ENCODE measurements at regions not wholly inside any gene's neighbourhood (a gene's known extent, or its start where the extent isn't known, plus 50 kb on each side); places are given as distances from the start of the nearest gene placed in this dataset.

DNA sequence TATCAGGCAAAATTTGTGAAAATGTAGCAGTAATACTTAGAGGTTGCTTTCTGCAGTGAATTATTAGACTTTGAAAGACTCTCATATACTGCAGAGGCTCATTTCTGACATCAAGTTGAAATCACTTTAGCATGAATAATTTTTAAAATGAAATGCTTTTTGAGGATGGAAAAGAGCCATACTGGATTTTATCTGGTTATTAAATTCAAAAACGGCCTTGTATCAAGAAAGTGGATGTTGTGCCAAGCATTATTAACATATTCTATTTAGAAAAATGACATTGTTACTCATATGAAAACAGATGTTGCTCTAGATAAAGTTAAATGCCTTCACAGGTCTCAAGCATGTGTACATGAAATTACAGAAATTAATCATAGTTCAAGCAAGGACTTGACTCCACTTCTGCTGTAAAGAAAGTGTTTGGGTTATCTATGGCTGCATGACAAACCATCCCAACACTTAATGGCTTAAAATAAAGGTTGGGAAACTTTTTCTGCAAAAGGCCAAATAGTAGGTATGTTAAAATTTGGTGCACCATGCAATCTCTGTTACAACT is 64.5 kb upstream of the ZNF280D start:
- no peaks in the 10 kb centered on the region; a peak in 1 of 5 replicates for H3K9me3 Mint-ChIP-seq
- Histone ChIP-seq H3K23me2 (ENCODE audit: insufficient read length, low read depth, low read length, poor library complexity, severe bottlenecking) (no peaks in the 10 kb centered on the region), H4K20me1 (ENCODE audit: control insufficient read depth, insufficient read depth, insufficient read length) (no peaks in the 10 kb centered on the region), H4K8ac (replicated peaks; ENCODE audit: insufficient read length, low read depth, low read length) (no peak overlapping the region), H3K9me3 (ENCODE audit: control insufficient read depth, low read depth, low read length) (no peaks in the 10 kb centered on the region), H3K4ac (ENCODE audit: low read depth, low read length) (no peak overlapping the region), H3T11ph (ENCODE audit: low read length) (no peak overlapping the region), H2BK20ac (ENCODE audit: low read depth, low read length, poor library complexity, severe bottlenecking) (no peak overlapping the region), H2AK5ac (ENCODE audit: insufficient read length, low read length) (no peak overlapping the region), H2BK15ac (ENCODE audit: low read depth, low read length) (no peak overlapping the region), H3K27ac (ENCODE audit: insufficient read length, low read depth, low read length) (no peak overlapping the region), H3K79me2 (ENCODE audit: insufficient read depth, low read length) (no peaks in the 10 kb centered on the region), H3K23ac (ENCODE audit: insufficient read length, low read depth, low read length) (no peak overlapping the region), H2BK12ac (ENCODE audit: insufficient read length, low read depth, low read length) (no peak overlapping the region), H3K79me1 (ENCODE audit: insufficient read depth, low read depth, low read length, poor library complexity, severe bottlenecking) (no peaks in the 10 kb centered on the region), H3K18ac (ENCODE audit: insufficient read length, low read depth, low read length) (no peak overlapping the region), H3K27me3 (ENCODE audit: insufficient read depth, low read length) (no peaks in the 10 kb centered on the region), H3K4me2 (ENCODE audit: insufficient read depth, insufficient read length, low read length) (no peak overlapping the region), H2BK5ac (ENCODE audit: insufficient read length, low read length) (no peak overlapping the region), H2AFZ (ENCODE audit: low read length) (no peak overlapping the region), H3K56ac (ENCODE audit: insufficient read length, low read depth, low read length) (no peak overlapping the region), H4K5ac (ENCODE audit: insufficient read length, low read depth, low read length) (no peak overlapping the region), H3K14ac (ENCODE audit: insufficient read depth, low read length) (no peak overlapping the region), H4K91ac (ENCODE audit: insufficient read length, low read depth, low read length) (no peak overlapping the region), H3K4me1 (ENCODE audit: insufficient read depth, low read length) (no peaks in the 10 kb centered on the region), H2BK120ac (ENCODE audit: low read depth, low read length, poor library complexity, severe bottlenecking) (no peak overlapping the region), H3K9ac (ENCODE audit: extremely low read depth, insufficient read length, low read length) (no peak overlapping the region)
- no peak for DNase-seq
- TF ChIP-seq, protein P1, sequence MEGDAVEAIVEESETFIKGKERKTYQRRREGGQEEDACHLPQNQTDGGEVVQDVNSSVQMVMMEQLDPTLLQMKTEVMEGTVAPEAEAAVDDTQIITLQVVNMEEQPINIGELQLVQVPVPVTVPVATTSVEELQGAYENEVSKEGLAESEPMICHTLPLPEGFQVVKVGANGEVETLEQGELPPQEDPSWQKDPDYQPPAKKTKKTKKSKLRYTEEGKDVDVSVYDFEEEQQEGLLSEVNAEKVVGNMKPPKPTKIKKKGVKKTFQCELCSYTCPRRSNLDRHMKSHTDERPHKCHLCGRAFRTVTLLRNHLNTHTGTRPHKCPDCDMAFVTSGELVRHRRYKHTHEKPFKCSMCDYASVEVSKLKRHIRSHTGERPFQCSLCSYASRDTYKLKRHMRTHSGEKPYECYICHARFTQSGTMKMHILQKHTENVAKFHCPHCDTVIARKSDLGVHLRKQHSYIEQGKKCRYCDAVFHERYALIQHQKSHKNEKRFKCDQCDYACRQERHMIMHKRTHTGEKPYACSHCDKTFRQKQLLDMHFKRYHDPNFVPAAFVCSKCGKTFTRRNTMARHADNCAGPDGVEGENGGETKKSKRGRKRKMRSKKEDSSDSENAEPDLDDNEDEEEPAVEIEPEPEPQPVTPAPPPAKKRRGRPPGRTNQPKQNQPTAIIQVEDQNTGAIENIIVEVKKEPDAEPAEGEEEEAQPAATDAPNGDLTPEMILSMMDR (conservative IDR thresholded peaks at IDR 0.05) = no peak
- H3K27ac Mint-ChIP-seq = no peak overlapping the region
- H3K27me3 Mint-ChIP-seq (ENCODE audit: low read depth) = no peaks in the 10 kb centered on the region
- no CpG with 5 or more reads among the region's 1 CpG for WGBS (ENCODE audit: extremely low coverage, insufficient read length, low lambda C conversion rate)
- no peaks in the 10 kb centered on the region for H3K36me3 Mint-ChIP-seq (ENCODE audit: insufficient read depth in 1 of 3, low read depth in 3 of 3)
- H3K4me3 Mint-ChIP-seq = no peak overlapping the region
- H3K4me1 Mint-ChIP-seq = no peaks in the 10 kb centered on the region
